Tibial nerve (tissue), 4 donors: ENCODE measurements at regions not wholly inside any gene's neighbourhood (a gene's known extent, or its start where the extent isn't known, plus 50 kb on each side); places are given as distances from the start of the nearest gene placed in this dataset.

Experiments used
- DNase-seq, 2 donors: peaks; one replicate each; pipeline ENCODE4 v3.0.0-alpha.2; 2019; ENCODE audit warnings: low spot score in 2 of 2
- H3K27ac ChIP-seq, 4 donors: fragments of 200-600 bp; sonication (generic) in 3 of 4; one replicate each; pipeline ENCODE4 v1.5.1; 2017 to 2019; ENCODE audit warnings: mild to moderate bottlenecking in 1 of 4
- H3K27me3 ChIP-seq, 2 donors: fragments of 200-600 bp; sonication (generic) in 1 of 2; one replicate each; pipeline versions ENCODE4 v1.5.1 to v1.6.0; 2017 to 2019
- H3K36me3 ChIP-seq, 3 donors: fragments of 200-600 bp; sonication (generic); one replicate each; pipeline ENCODE4 v1.5.1; 2018 to 2019
- H3K4me1 ChIP-seq, 4 donors: fragments of 200-600 bp; sonication (generic) in 3 of 4; one replicate each; pipeline ENCODE4 v1.5.1; 2017 to 2019
- H3K4me3 ChIP-seq, 4 donors: fragments of 200-600 bp; sonication (generic) in 3 of 4; one replicate each; pipeline ENCODE4 v1.5.1; 2017 to 2019; ENCODE audit warnings: mild to moderate bottlenecking in 1 of 4, moderate library complexity in 1 of 4
- H3K9me3 ChIP-seq, 4 donors: fragments of 200-600 bp; sonication (generic) in 3 of 4; one replicate each; pipeline ENCODE4 v1.5.1; 2017 to 2019
- EP300 ChIP-seq, 2 donors: sonication (generic); formaldehyde crosslinking; IDR thresholded peaks; one replicate each; pipeline ENCODE4 v1.6.1; 2017; ENCODE audit warnings: antibody characterized with exemption in 2 of 2, mild to moderate bottlenecking in 1 of 2
- POLR2A ChIP-seq, 2 donors: fragments of 450-650 bp; IDR thresholded peaks; one replicate each; pipeline ENCODE4 v1.6.1; 2017; ENCODE audit warnings: antibody characterized with exemption in 2 of 2, mild to moderate bottlenecking in 2 of 2, moderate library complexity in 2 of 2
- WGBS, 2 donors: methylation state at CpG; one replicate each; pipeline ENCODE4 v1.1.5; 2018; 5-methylcytosine and 5-hydroxymethylcytosine counted together
- TF ChIP-seq, protein P1 (sequence below), 5 experiments: fragments of 200-600 bp in 3 of 5; fragments of 450-650 bp in 2 of 5; sonication (generic) in 3 of 5; IDR thresholded peaks; one replicate each; pipeline ENCODE4 v1.5.1; 2016 to 2019; ENCODE audit warnings: antibody characterized with exemption in 5 of 5, mild to moderate bottlenecking in 3 of 5, moderate library complexity in 2 of 5

DNA sequence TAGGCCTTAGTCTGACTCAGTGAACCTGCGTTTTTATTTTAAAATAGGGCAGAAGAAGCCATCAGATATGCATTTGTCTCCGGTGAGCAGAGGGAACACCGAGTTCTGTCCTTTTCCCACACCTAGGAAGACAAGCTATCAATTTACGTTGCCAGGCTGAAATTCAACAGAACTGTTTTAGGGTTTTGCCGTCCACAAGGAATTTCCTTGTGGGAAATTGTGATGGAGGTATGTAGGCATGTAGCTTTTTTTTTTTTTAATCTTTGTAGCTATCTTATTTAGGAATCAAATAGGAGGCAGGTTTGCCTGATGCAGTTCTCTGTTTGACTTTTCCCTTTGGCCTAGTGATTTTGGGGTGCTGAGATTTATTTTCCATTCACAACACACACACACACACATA lies 62.0 kb upstream of the ASAP2 start:
- Histone ChIP-seq H3K4me3 (no peak overlapping the region), H3K27ac (no peak overlapping the region), H3K27me3 (no peaks in the 10 kb centered on the region), H3K36me3 (no peaks in the 10 kb centered on the region), H3K4me1 (peaks cover 0 to 28% (median 7%) of the 10 kb centered on the region in 4 donors), H3K9me3 (no peaks in the 10 kb centered on the region)
- 89 to 93% methylated on average over 5 of the region's 5 CpGs for WGBS, 2 donors
- no peak for DNase-seq
- TF ChIP-seq POLR2A (IDR thresholded peaks at IDR 0.05) (no peak), EP300 (IDR thresholded peaks at IDR 0.05) (no peak)
- TF ChIP-seq, protein P1, sequence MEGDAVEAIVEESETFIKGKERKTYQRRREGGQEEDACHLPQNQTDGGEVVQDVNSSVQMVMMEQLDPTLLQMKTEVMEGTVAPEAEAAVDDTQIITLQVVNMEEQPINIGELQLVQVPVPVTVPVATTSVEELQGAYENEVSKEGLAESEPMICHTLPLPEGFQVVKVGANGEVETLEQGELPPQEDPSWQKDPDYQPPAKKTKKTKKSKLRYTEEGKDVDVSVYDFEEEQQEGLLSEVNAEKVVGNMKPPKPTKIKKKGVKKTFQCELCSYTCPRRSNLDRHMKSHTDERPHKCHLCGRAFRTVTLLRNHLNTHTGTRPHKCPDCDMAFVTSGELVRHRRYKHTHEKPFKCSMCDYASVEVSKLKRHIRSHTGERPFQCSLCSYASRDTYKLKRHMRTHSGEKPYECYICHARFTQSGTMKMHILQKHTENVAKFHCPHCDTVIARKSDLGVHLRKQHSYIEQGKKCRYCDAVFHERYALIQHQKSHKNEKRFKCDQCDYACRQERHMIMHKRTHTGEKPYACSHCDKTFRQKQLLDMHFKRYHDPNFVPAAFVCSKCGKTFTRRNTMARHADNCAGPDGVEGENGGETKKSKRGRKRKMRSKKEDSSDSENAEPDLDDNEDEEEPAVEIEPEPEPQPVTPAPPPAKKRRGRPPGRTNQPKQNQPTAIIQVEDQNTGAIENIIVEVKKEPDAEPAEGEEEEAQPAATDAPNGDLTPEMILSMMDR (IDR thresholded peaks at IDR 0.05): no peak

DNA sequence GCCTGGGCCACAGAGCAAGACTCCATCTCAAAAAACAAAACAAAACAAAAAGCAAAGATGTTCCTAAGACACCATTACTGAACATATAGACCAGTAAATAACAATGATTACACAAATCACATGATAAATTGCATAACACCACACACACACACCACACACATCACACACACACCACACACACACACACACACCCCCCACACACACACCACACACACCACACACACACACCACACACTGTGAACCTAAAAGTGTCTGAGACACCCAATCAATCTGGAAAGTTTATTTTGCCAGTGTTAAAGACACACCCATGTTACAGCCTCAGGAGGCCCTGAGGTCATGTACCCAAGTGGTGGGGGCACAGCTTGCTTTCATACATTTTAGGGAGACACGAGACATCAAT lies 62.6 kb upstream of the ASAP2 start:
- Histone ChIP-seq H3K27me3 (no peaks in the 10 kb centered on the region), H3K4me1 (peaks cover 0 to 30% (median 7%) of the 10 kb centered on the region in 4 donors), H3K36me3 (no peaks in the 10 kb centered on the region), H3K4me3 (no peak overlapping the region), H3K9me3 (no peaks in the 10 kb centered on the region), H3K27ac (no peak overlapping the region)
- DNase-seq: no peak
- 92 to 95% methylated on average over 1 of the region's 1 CpG for WGBS, 2 donors
- TF ChIP-seq EP300 (IDR thresholded peaks at IDR 0.05) (no peak), POLR2A (IDR thresholded peaks at IDR 0.05) (no peak)
- TF ChIP-seq, protein P1 (IDR thresholded peaks at IDR 0.05): no peak

DNA sequence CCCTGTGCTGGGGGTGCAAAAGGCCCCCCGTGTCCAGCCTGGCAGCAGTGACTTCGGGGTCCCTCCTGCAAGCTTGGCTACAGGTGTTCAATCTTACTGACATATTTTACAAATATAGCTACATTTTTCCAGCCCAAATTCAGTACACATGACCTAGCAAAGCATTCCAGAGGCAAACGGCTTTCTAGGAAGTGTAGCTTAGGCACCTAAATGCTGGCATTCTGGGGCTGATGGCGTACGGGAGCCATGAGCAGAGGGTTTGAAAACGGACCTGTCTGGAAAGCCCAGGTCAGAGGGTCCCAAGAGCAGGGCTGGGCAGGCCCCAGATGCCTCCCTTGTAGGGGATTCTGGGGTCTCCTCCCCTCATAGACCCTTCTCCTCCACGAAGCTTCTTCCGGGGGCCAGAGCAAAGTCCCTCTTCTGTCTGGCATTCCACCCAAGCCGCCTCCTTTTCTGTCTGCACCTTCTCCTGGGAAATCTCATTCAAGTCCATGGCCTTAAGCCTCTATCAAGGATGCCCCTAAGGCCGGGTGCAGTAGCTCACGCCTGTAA lies 63.3 kb upstream of the ASAP2 start:
- 65 to 74% methylated on average over 11 of the region's 11 CpGs for whole genome bisulfite sequencing, 2 donors
- no peaks in the 10 kb centered on the region for H3K27me3 ChIP-seq
- H3K27ac ChIP-seq: peak overlapping the region in 2 of 4 donors; percentile 65 to 72
- H3K4me1 ChIP-seq: peaks cover 0 to 30% (median 7%) of the 10 kb centered on the region in 4 donors
- H3K4me3 ChIP-seq: peak overlapping the region in 2 of 4 donors; percentile 17 to 21
- no peaks in the 10 kb centered on the region for H3K9me3 ChIP-seq
- TF ChIP-seq EP300 (IDR thresholded peaks at IDR 0.05): no peak
- no peak for TF ChIP-seq POLR2A (IDR thresholded peaks at IDR 0.05)
- TF ChIP-seq, protein P1 (IDR thresholded peaks at IDR 0.05): no peak
- no peaks in the 10 kb centered on the region for H3K36me3 ChIP-seq
- no peak for DNase-seq

DNA sequence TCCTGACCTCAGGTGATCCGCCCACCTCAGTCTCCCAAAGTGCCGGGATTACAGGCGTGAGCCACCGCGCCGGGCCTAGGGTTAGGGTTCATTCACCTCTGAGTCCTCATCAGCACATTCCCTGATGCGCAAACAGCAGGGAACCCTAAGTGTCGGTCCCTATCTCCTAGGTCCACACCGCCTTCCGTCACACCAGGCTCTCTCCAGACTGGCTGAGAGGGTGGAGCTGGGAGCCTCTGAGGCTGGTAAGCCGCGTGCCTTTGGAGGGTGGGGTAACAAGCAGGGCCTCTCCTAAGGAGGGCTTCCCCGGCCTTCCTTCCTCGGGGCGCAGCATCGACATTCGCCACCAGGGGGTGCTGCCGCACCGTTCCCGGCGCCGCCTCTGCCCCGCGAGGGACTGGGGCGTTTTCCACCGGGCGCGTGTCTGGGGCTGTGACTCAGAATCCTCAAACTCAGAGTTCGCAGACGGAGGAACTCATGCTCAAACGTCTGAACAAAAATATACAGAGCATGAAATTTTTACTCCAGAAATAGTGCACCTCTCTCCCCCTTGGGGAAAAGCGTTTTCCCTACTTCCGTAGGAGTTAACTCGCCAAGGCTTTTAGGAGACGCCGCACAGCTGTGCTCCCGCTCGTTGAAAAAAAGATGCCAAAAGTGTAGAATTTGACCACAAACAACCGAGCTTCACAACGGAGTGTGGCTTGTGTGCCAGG lies 63.9 kb upstream of the ASAP2 start:
- Histone ChIP-seq H3K27ac (peak overlapping the region in 2 of 4 donors; percentile 65 to 72), H3K4me1 (peaks cover 0 to 30% (median 7%) of the 10 kb centered on the region in 4 donors), H3K27me3 (no peaks in the 10 kb centered on the region), H3K4me3 (peak overlapping the region in 2 of 4 donors; percentile 17 to 21), H3K36me3 (no peaks in the 10 kb centered on the region), H3K9me3 (no peaks in the 10 kb centered on the region)
- 7 to 8% methylated on average over 23 to 33 of the region's 40 CpGs for WGBS, 2 donors
- TF ChIP-seq EP300 (IDR thresholded peaks at IDR 0.05): peak; percentile 23 to 88
- TF ChIP-seq, protein P1 (IDR thresholded peaks at IDR 0.05): peak; percentile 97 to 99 (median 98)
- no peak for TF ChIP-seq POLR2A (IDR thresholded peaks at IDR 0.05)
- DNase-seq: peak; percentile 70 to 81

DNA sequence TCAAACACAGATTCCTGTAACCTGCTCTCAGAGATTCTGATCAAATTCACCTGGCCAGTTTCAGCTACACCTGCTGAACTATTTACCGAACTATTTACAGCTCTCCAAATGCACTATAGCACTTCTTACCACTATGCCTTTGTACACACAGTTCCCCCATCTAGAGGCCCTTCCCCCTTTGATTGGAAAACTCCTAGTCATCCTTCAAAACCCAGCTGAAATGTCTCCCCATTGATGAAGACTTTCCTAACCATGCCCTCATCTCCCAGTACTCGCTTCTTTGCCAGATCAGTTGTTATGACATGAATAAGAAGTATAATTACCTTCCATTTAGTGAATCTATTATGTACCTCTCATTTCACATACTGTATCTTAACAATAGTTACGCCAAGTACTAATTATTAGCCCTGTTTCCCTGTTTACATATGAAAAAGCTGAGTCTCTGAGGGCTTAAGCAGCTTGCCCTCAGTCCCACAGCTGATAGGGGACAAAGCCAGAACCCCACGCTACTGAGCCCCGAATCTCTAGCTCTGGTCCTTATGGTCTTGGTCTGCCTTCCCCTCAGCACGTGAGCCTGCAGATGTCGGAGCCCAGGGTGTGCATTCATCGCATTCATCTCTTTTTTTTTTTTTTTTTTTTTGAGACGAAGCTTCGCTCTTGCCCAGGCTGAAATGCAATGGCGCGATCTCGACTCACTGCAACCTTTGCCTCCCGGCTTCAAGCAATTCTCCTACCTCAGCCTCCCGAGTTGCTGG lies 64.7 kb upstream of the ASAP2 start:
- Histone ChIP-seq H3K4me1 (peaks cover 0 to 30% (median 7%) of the 10 kb centered on the region in 4 donors), H3K9me3 (no peaks in the 10 kb centered on the region), H3K27ac (no peak overlapping the region), H3K27me3 (no peaks in the 10 kb centered on the region), H3K36me3 (no peaks in the 10 kb centered on the region), H3K4me3 (no peak overlapping the region)
- TF ChIP-seq POLR2A (IDR thresholded peaks at IDR 0.05): no peak
- DNase-seq: no peak
- 91 to 92% methylated on average over 15 of the region's 15 CpGs for WGBS, 2 donors
